ENCODE measurements at regions not wholly inside any gene's neighbourhood (a gene's known extent, or its start where the extent isn't known, plus 50 kb on each side); places are given as distances from the start of the nearest gene placed in this dataset.

DNA sequence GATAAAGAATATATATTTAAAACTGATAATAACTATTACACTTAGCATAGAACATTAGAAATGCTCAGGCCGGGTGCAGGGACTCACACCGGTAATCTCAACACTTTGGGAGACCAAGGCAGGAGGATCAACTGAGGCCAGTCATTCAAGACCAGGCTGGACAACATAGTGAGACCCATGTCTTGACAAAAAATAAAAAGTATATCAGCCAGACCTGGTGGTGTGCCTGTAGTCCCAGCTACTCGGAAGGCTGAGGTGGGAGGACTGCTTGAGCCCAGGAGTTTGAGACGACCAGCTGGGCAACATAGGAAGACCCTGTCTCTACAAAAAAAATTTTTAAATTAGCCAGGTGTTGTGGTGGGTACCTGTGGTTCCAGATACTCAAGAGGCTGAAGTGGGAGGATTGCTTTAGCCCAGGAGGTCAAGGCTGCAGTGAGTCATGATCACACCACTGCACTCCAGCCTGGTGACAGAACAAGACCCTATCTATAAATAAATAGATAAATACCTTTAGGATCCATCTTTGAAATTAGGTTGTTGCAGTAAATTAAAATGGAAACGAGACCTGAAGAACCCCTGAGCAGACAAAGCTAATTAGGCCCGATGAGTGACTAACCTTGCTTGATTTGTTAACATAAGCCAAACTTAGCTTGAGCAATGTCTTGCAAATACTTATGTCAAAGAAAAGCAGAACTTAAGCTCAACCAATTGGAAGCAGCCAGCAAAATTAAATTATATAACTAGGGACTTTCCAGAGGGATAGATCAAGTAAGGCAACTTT, 75.8 kb upstream of the E2F3 start:
- H3K4me3 Mint-ChIP-seq, result no peak overlapping the region
- peaks cover 4% of the 10 kb centered on the region for H3K9me3 Mint-ChIP-seq
- no peaks in the 10 kb centered on the region for H3K36me3 Mint-ChIP-seq (ENCODE audit: low read depth)
- H3K27ac Mint-ChIP-seq, result no peak overlapping the region
- H3K4me1 Mint-ChIP-seq (ENCODE audit: low read depth), result peaks cover 5% of the 10 kb centered on the region; the same call in 1 of the 2 replicates
- peaks cover 14% of the 10 kb centered on the region for H3K27me3 Mint-ChIP-seq (ENCODE audit: insufficient read depth)
- TF ChIP-seq, protein P1, sequence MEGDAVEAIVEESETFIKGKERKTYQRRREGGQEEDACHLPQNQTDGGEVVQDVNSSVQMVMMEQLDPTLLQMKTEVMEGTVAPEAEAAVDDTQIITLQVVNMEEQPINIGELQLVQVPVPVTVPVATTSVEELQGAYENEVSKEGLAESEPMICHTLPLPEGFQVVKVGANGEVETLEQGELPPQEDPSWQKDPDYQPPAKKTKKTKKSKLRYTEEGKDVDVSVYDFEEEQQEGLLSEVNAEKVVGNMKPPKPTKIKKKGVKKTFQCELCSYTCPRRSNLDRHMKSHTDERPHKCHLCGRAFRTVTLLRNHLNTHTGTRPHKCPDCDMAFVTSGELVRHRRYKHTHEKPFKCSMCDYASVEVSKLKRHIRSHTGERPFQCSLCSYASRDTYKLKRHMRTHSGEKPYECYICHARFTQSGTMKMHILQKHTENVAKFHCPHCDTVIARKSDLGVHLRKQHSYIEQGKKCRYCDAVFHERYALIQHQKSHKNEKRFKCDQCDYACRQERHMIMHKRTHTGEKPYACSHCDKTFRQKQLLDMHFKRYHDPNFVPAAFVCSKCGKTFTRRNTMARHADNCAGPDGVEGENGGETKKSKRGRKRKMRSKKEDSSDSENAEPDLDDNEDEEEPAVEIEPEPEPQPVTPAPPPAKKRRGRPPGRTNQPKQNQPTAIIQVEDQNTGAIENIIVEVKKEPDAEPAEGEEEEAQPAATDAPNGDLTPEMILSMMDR (IDR thresholded peaks at IDR 0.05), result no peak
- no peak for DNase-seq

DNA sequence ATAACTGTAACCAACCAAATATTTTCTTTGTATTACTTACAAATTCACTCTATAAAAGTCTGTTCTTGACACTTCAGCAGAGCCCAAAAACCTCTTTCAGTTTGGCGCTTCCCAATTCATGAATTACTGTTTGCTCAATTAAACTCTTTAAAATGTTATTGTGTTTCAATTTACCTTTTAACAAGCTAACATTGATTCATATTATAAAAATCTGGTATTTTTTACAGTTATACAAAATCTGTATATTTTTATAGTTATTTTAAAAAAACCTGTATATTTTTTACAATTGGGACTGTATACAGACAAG, 75.3 kb upstream of the E2F3 start:
- Mint-ChIP-seq H3K4me1 (ENCODE audit: low read depth) (peaks cover 5% of the 10 kb centered on the region; the same call in 1 of the 2 replicates), H3K27ac (no peak overlapping the region), H3K36me3 (ENCODE audit: low read depth) (no peaks in the 10 kb centered on the region), H3K27me3 (ENCODE audit: insufficient read depth) (peaks cover 10% of the 10 kb centered on the region), H3K9me3 (no peaks in the 10 kb centered on the region), H3K4me3 (no peak overlapping the region)
- TF ChIP-seq, protein P1 (IDR thresholded peaks at IDR 0.05), result no peak
- no peak for DNase-seq

DNA sequence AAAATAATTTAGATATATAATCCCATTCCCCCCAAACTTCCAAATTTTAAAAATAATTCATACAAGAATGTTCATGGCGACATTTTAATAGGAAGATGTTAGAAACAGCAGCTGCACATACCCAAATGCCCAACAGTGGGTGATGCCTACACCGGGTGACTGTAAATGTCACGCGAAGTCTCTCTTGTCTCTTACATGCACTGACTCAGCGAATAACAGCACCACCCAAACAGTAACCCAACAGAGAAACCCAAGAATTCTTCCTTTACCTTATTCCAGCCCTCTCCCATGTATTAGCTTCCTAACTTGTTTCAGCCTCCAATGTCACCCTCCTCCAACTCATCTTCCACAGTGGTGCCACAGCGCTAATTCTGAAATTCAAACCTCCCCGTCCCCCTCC, 74.5 kb upstream of the E2F3 start:
- H3K4me3 Mint-ChIP-seq, result no peak overlapping the region
- TF ChIP-seq, protein P1 (IDR thresholded peaks at IDR 0.05), result no peak
- H3K9me3 Mint-ChIP-seq, result no peaks in the 10 kb centered on the region

DNA sequence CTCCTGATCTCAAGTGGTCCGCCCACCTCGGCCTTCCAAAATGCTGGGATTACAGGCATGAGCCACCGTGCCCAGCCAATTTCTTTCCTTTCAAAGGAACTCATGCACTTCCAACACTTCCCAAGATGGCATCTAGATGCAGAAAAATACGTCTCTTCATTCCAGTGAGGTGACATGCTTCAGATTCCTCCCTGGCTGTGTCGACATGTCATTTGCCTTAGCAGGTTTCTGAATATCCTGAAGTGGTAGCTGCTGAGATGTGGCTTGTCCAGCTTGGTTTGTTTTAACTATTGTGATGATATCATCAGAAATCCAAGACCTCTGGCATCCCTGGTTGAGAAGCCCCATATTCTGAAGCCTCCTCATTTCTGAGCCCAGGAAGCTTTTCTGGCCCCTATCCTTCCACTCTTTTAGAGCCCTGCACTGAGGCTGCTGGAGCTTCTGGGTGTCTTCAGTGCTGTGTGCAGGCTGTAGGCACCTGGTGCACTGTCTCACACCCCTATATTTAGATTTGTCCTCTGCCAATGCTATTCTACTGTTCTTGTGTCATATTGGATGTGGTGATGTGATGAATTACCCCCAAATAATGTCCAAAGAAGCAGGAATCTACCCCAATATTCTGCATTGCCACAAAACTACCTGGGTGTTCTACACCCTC, 73.3 kb upstream of the E2F3 start:
- Mint-ChIP-seq H3K27me3 (ENCODE audit: insufficient read depth) (peaks cover 17% of the 10 kb centered on the region), H3K27ac (no peak overlapping the region), H3K4me1 (ENCODE audit: low read depth) (peaks cover 5% of the 10 kb centered on the region; the same call in 1 of the 2 replicates), H3K36me3 (ENCODE audit: low read depth) (no peaks in the 10 kb centered on the region), H3K9me3 (no peaks in the 10 kb centered on the region), H3K4me3 (no peak overlapping the region)
- TF ChIP-seq, protein P1 (IDR thresholded peaks at IDR 0.05), result no peak
- DNase-seq, result no peak

More for the DNA sequence above, 74.5 kb upstream of the E2F3 start:
- Mint-ChIP-seq H3K4me1 (ENCODE audit: low read depth) (peaks cover 5% of the 10 kb centered on the region; the same call in 1 of the 2 replicates), H3K27ac (no peak overlapping the region), H3K27me3 (ENCODE audit: insufficient read depth) (peaks cover 10% of the 10 kb centered on the region), H3K36me3 (ENCODE audit: low read depth) (no peaks in the 10 kb centered on the region)
- DNase-seq, result no peak

DNA sequence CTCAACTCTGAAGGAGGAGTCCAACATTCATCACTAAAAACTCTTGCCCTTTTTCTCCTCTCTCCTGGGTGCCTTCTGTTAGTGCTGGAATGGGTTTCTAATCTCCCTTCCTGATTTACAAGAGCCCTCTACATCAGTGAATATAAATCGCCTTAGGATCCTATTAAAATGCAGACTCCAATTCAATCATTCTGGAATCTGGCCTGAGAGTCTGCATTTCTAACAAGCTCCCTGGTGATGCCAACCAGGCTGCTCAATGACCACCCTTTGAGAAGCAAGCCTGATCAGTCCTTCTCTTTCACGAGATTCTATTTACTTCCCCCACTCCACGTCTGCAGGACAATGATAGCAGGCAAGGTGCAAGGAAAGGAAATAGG, 72.8 kb upstream of the E2F3 start:
- TF ChIP-seq, protein P1 (IDR thresholded peaks at IDR 0.05), result no peak
- Mint-ChIP-seq H3K4me1 (ENCODE audit: low read depth) (peaks cover 5% of the 10 kb centered on the region; the same call in 1 of the 2 replicates), H3K27me3 (ENCODE audit: insufficient read depth) (peaks cover 17% of the 10 kb centered on the region), H3K27ac (no peak overlapping the region), H3K36me3 (ENCODE audit: low read depth) (no peaks in the 10 kb centered on the region), H3K9me3 (no peaks in the 10 kb centered on the region), H3K4me3 (no peak overlapping the region)
- DNase-seq, result no peak

Measured in HFFc6 (cell line).